ENCODE measurements at regions not wholly inside any gene's neighbourhood (a gene's known extent, or its start where the extent isn't known, plus 50 kb on each side); places are given as distances from the start of the nearest gene placed in this dataset.
"Not testable (repeated sequence)": the region's sequence is repeated elsewhere in the genome, so short reads cannot be mapped to it uniquely, and the experiment has no call there.

GRCh38 chr3:101913168-101913567 is 63.9 kb downstream of the NFKBIZ start:
- no peak for TF ChIP-seq CTCF (conservative IDR thresholded peaks at IDR 0.05)
- no peak overlapping the region for H3K27ac ChIP-seq

GRCh38 chr3:101917761-101918160 is 68.4 kb downstream of the NFKBIZ start:
- not testable (repeated sequence) for H3K27ac ChIP-seq

- H3K27ac ChIP-seq, result not testable (repeated sequence)
Observed at GRCh38 chr3:101922151-101922725, 72.9 kb downstream of the NFKBIZ start.

- H3K27ac ChIP-seq, result peak overlapping the region; percentile 44
Observed at GRCh38 chr3:101924621-101925020, 75.3 kb downstream of the NFKBIZ start.

- peak overlapping the region; percentile 44 for H3K27ac ChIP-seq
Observed at GRCh38 chr3:101925124-101925523, 75.8 kb downstream of the NFKBIZ start.

- no peak for TF ChIP-seq CTCF (conservative IDR thresholded peaks at IDR 0.05)
- peak overlapping the region; percentile 44 for H3K27ac ChIP-seq
Observed at GRCh38 chr3:101925564-101925963, 76.2 kb downstream of the NFKBIZ start.

- H3K27ac ChIP-seq, result no peak overlapping the region; the same call in 1 of the 2 replicates
- no peak for TF ChIP-seq CTCF (conservative IDR thresholded peaks at IDR 0.05)
Observed at GRCh38 chr3:101926594-101927105, 77.3 kb downstream of the NFKBIZ start.

GRCh38 chr3:101928890-101929289 is 79.6 kb downstream of the NFKBIZ start:
- TF ChIP-seq CTCF (conservative IDR thresholded peaks at IDR 0.05), result no peak
- H3K27ac ChIP-seq, result no peak overlapping the region

GRCh38 chr3:101931081-101931480 is 81.8 kb downstream of the NFKBIZ start:
- TF ChIP-seq CTCF (conservative IDR thresholded peaks at IDR 0.05), result no peak
- H3K27ac ChIP-seq, result no peak overlapping the region

Measured in VCaP (cell line).